C4-2B (cell line): ENCODE measurements at regions not wholly inside any gene's neighbourhood (a gene's known extent, or its start where the extent isn't known, plus 50 kb on each side); places are given as distances from the start of the nearest gene placed in this dataset.

Experiments
- ZFX ChIP-seq: fragments of 450-650 bp; IDR thresholded peaks from 2 replicates; pipeline ENCODE4 v1.6.1; 2017
- TF ChIP-seq, protein P1 (sequence below): fragments of 450-650 bp; conservative IDR thresholded peaks from 2 replicates; pipeline ENCODE4 v1.5.1; 2017; ENCODE audit warnings: mild to moderate bottlenecking

DNA sequence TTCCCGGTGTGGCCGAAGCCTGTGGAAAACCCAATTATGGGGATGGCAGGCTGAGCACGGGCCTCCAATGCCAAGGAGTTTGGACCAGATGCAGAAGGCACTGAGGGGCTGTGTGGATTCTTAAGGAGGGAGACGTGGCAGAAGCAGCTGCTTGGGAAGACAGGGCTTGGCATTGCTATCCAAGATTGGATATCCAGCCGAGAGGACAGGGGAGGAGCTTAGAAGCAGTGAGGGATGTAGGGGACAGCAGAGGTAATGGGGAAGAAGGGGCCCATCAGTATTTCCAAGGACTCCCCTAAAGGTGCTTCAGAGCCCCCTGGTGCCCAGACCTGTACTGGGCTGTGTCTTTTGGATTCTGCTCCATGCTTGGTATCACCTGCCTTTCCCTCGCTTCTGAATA, 112.8 kb upstream of the TLE3 start:
- TF ChIP-seq, protein P1, sequence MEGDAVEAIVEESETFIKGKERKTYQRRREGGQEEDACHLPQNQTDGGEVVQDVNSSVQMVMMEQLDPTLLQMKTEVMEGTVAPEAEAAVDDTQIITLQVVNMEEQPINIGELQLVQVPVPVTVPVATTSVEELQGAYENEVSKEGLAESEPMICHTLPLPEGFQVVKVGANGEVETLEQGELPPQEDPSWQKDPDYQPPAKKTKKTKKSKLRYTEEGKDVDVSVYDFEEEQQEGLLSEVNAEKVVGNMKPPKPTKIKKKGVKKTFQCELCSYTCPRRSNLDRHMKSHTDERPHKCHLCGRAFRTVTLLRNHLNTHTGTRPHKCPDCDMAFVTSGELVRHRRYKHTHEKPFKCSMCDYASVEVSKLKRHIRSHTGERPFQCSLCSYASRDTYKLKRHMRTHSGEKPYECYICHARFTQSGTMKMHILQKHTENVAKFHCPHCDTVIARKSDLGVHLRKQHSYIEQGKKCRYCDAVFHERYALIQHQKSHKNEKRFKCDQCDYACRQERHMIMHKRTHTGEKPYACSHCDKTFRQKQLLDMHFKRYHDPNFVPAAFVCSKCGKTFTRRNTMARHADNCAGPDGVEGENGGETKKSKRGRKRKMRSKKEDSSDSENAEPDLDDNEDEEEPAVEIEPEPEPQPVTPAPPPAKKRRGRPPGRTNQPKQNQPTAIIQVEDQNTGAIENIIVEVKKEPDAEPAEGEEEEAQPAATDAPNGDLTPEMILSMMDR: no peak
- TF ChIP-seq ZFX: no peak
